Caco-2 (cell line): ENCODE measurements at regions not wholly inside any gene's neighbourhood (a gene's known extent, or its start where the extent isn't known, plus 50 kb on each side); places are given as distances from the start of the nearest gene placed in this dataset.

Experiments used
- BruUV-seq: library from RNA; stranded (reverse); fragments of 400-500 nt; replicated peaks from 2 replicates; lab custom pipeline; 2021; lab: Mats Ljungman, UMichigan
- CTCF ChIA-PET: fragments of 300-600 bp; sonication (Branson Sonifier 250); formaldehyde crosslinking; loops from one replicate; lab custom pipeline; 2022; ENCODE audit warnings: antibody characterized with exemption; lab: Charles Lee
- POLR2A ChIA-PET: fragments of 300-600 bp; sonication (Branson Sonifier 250); formaldehyde crosslinking; loops from one replicate; lab custom pipeline; 2022; ENCODE audit warnings: antibody characterized with exemption; lab: Charles Lee
- DNase-seq, 2 experiments: peaks; one replicate each; pipeline versions ENCODE4 v3.0.0 to v3.0.0-alpha.2; 2020 to 2022
- H3K27me3 ChIP-seq: replicated peaks from 2 replicates; pipeline ENCODE4 v1.6.0; 2011; ENCODE audit warnings: low read length; ENCODE audit not compliant: control insufficient read depth, insufficient read depth
- H3K36me3 ChIP-seq: 2 replicates; pipeline ENCODE4 v1.5.1; 2011; ENCODE audit warnings: low read length; ENCODE audit not compliant: control insufficient read depth, insufficient read depth
- H3K4me1 ChIP-seq: fragments of 250-450 bp; sonication (Bioruptor Pico); 2 replicates; pipeline ENCODE4 v1.5.1; 2020; ENCODE audit warnings: mild to moderate bottlenecking
- H3K4me3 ChIP-seq: 2 replicates; pipeline ENCODE4 v1.5.1; 2011; ENCODE audit warnings: low read depth, mild to moderate bottlenecking, control low read depth, low read length
- H3K9me3 ChIP-seq: fragments of 250-450 bp; sonication (Bioruptor Pico); 2 replicates; pipeline ENCODE4 v1.5.1; 2020; ENCODE audit warnings: mild to moderate bottlenecking, moderate library complexity
- H3K27ac Mint-ChIP-seq: one replicate; pipeline ENCODE4 v1.8.0; 2022; ENCODE audit warnings: mixed read lengths; ENCODE audit not compliant: unreplicated experiment
- H3K27me3 Mint-ChIP-seq: one replicate; pipeline ENCODE4 v1.8.0; 2022; ENCODE audit warnings: mixed read lengths; ENCODE audit not compliant: insufficient read depth, unreplicated experiment
- H3K36me3 Mint-ChIP-seq: one replicate; pipeline ENCODE4 v1.8.0; 2022; ENCODE audit warnings: mild to moderate bottlenecking, mixed read lengths; ENCODE audit not compliant: insufficient read depth, unreplicated experiment
- H3K4me1 Mint-ChIP-seq: one replicate; pipeline ENCODE4 v1.8.0; 2022; ENCODE audit warnings: low read depth, mixed read lengths; ENCODE audit not compliant: unreplicated experiment
- H3K4me3 Mint-ChIP-seq: one replicate; pipeline ENCODE4 v1.8.0; 2022; ENCODE audit warnings: mild to moderate bottlenecking, moderate library complexity, mixed read lengths; ENCODE audit not compliant: unreplicated experiment
- H3K9me3 Mint-ChIP-seq: one replicate; pipeline ENCODE4 v1.8.0; 2022; ENCODE audit warnings: mixed read lengths; ENCODE audit not compliant: unreplicated experiment
- CTCF ChIP-seq, 2 experiments: fragments of 200-600 bp in 1 of 2; IDR thresholded peaks; 1 replicate in 1 of 2; 2 replicates in 1 of 2; pipeline versions ENCODE4 v1.5.1 to v1.8.0; 2011 to 2022; ENCODE audit warnings: antibody characterized with exemption in 1 of 2, control low read depth in 1 of 2, inconsistent platforms in 1 of 2, low read depth in 1 of 2, low read length in 1 of 2, mild to moderate bottlenecking in 1 of 2, moderate library complexity in 1 of 2; ENCODE audit not compliant: insufficient read depth in 1 of 2, severe bottlenecking in 1 of 2, unreplicated experiment in 1 of 2
- intact Hi-C: fragments of 100-400 bp; cut with micrococcal nuclease; formaldehyde crosslinking; loops from one replicate; pipeline ENCODE4 v1.10.0; 2022; ENCODE audit not compliant: unreplicated experiment

- DNase-seq: no peak
- no peak overlapping the region for H3K4me3 Mint-ChIP-seq
- H3K36me3 Mint-ChIP-seq: no peaks in the 10 kb centered on the region
- no peak overlapping the region for H3K4me3 ChIP-seq
- CTCF ChIA-PET: no interaction called here
- no peaks in the 10 kb centered on the region for H3K27me3 ChIP-seq
- H3K27me3 Mint-ChIP-seq: peaks cover 24% of the 10 kb centered on the region
- H3K4me1 Mint-ChIP-seq: no peaks in the 10 kb centered on the region
- no peaks in the 10 kb centered on the region for H3K36me3 ChIP-seq
- POLR2A ChIA-PET: no interaction called here
- intact Hi-C loops: no loop called here
- no peak for TF ChIP-seq CTCF (IDR thresholded peaks at IDR 0.05; ENCODE audit: insufficient read depth in 1 of 2, low read depth in 1 of 2, low read length in 1 of 2, severe bottlenecking in 1 of 2, unreplicated experiment in 1 of 2)
- no peaks in the 10 kb centered on the region for H3K9me3 ChIP-seq
- no peaks in the 10 kb centered on the region for H3K9me3 Mint-ChIP-seq
- no TSS peak for BruUV-seq
- 0 out of 2 replicates have a peak, but pooled peaks cover 2% of the 10 kb centered on the region for H3K4me1 ChIP-seq
- no peak overlapping the region for H3K27ac Mint-ChIP-seq
Measured at GRCh38 chr5:167896814-167897213, 394.6 kb upstream of the WWC1 start.

GRCh38 chr5:167897371-167897770, 394.1 kb upstream of the WWC1 start:
- TF ChIP-seq CTCF (IDR thresholded peaks at IDR 0.05; ENCODE audit: insufficient read depth in 1 of 2, low read depth in 1 of 2, low read length in 1 of 2, severe bottlenecking in 1 of 2, unreplicated experiment in 1 of 2): no peak
- H3K4me3 Mint-ChIP-seq: no peak overlapping the region
- H3K36me3 Mint-ChIP-seq: no peaks in the 10 kb centered on the region
- Histone ChIP-seq H3K36me3 (no peaks in the 10 kb centered on the region), H3K9me3 (no peaks in the 10 kb centered on the region), H3K27me3 (no peaks in the 10 kb centered on the region), H3K4me3 (no peak overlapping the region), H3K4me1 (0 out of 2 replicates have a peak, but pooled peaks cover 8% of the 10 kb centered on the region)
- BruUV-seq: no TSS peak
- H3K27me3 Mint-ChIP-seq: peaks cover 24% of the 10 kb centered on the region
- ChIA-PET POLR2A (no interaction called here), CTCF (no interaction called here)
- no peaks in the 10 kb centered on the region for H3K4me1 Mint-ChIP-seq
- intact Hi-C loops: no loop called here
- no peak for DNase-seq
- H3K9me3 Mint-ChIP-seq: no peaks in the 10 kb centered on the region
- no peak overlapping the region for H3K27ac Mint-ChIP-seq

- Histone ChIP-seq H3K9me3 (no peaks in the 10 kb centered on the region), H3K4me1 (0 out of 2 replicates have a peak, but pooled peaks cover 10% of the 10 kb centered on the region), H3K36me3 (no peaks in the 10 kb centered on the region), H3K27me3 (no peaks in the 10 kb centered on the region), H3K4me3 (no peak overlapping the region)
- Mint-ChIP-seq H3K27me3 (peaks cover 24% of the 10 kb centered on the region), H3K9me3 (no peaks in the 10 kb centered on the region), H3K4me1 (no peaks in the 10 kb centered on the region), H3K27ac (no peak overlapping the region), H3K4me3 (no peak overlapping the region), H3K36me3 (no peaks in the 10 kb centered on the region)
- DNase-seq: no peak
- intact Hi-C loops: no loop called here
- POLR2A ChIA-PET: no interaction called here
- no peak for TF ChIP-seq CTCF (IDR thresholded peaks at IDR 0.05; ENCODE audit: insufficient read depth in 1 of 2, low read depth in 1 of 2, low read length in 1 of 2, severe bottlenecking in 1 of 2, unreplicated experiment in 1 of 2)
- no TSS peak for BruUV-seq
- CTCF ChIA-PET: no interaction called here
Measured at GRCh38 chr5:167898361-167899042, 392.9 kb upstream of the WWC1 start.
